ENCODE measurements at regions not wholly inside any gene's neighbourhood (a gene's known extent, or its start where the extent isn't known, plus 50 kb on each side); places are given as distances from the start of the nearest gene placed in this dataset.
"Not testable (repeated sequence)": the region's sequence is repeated elsewhere in the genome, so short reads cannot be mapped to it uniquely, and the experiment has no call there.

DNA sequence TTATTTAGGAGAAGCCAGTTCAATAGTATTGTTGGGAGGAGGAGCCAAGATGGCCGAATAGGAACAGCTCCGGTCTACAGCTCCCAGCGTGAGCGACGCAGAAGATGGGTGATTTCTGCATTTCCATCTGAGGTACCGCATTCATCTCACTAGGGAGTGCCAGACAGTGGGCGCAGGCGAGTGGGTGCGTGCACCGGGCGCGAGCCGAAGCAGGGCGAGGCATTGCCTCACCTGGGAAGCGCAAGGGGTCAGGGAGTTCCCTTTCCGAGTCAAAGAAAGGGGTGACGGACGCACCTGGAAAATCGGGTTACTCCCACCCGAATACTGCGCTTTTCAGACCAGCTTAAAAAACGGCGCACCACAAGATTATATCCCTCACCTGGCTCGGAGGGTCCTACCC, 403.2 kb upstream of the SMIM31 start:
- POLR2A ChIA-PET; H3K4me3 ChIP-seq (ENCODE audit: control insufficient read depth in 1 of 7, extremely low read depth in 1 of 7, insufficient read depth in 4 of 7, low read depth in 2 of 7, low read length in 6 of 7); H3K27me3 ChIP-seq (replicated peaks in 2 of 5; ENCODE audit: control insufficient read depth in 4 of 5, insufficient read depth in 5 of 5, low read length in 4 of 5); H3K27ac ChIP-seq (ENCODE audit: insufficient read depth in 1 of 2, low read depth in 1 of 2, low read length in 2 of 2, poor library complexity in 1 of 2, severe bottlenecking in 2 of 2); H3K36me3 ChIP-seq (ENCODE audit: control insufficient read depth in 4 of 4, insufficient read depth in 4 of 4, low read length in 3 of 4); CTCF ChIA-PET; DNase-seq; H3K4me1 ChIP-seq (ENCODE audit: control extremely low read depth in 1 of 4, control insufficient read depth in 4 of 4, insufficient read depth in 4 of 4, low read length in 3 of 4); H3K9me3 ChIP-seq (ENCODE audit: control extremely low read depth in 1 of 5, control insufficient read depth in 4 of 5, insufficient read depth in 2 of 5, low read depth in 1 of 5, low read length in 4 of 5): not testable (repeated sequence)
- 100% methylated on average over 8 of the region's 24 CpGs for WGBS (ENCODE audit: insufficient coverage)

DNA sequence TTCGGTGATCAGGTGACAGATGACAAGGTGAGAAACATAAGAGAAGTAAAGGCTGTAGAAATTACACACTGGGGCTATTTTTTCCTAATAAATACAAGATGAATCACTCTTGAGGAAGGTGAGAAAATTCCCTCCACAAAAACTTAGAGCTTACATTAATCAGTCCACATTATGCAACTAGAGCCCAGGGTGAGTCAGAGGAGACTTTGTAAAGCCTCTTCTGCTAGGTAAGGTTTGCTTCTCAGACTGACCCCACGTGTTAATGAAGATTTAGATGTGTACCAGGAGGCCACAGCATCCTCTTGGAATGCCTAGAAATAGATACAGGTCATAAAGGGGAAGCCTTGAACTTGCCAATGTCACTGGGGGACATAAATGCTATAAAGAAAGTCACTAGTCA, 396.0 kb upstream of the SMIM31 start:
- no peaks in the 10 kb centered on the region for H3K36me3 ChIP-seq (ENCODE audit: control insufficient read depth in 4 of 4, insufficient read depth in 4 of 4, low read length in 3 of 4)
- WGBS (ENCODE audit: insufficient coverage) = 67% methylated on average over 1 of the region's 2 CpGs
- CTCF ChIA-PET = no interaction called here
- no peaks in the 10 kb centered on the region for H3K27me3 ChIP-seq (replicated peaks in 2 of 5; ENCODE audit: control insufficient read depth in 4 of 5, insufficient read depth in 5 of 5, low read length in 4 of 5)
- POLR2A ChIA-PET = no interaction called here
- H3K9me3 ChIP-seq (ENCODE audit: control extremely low read depth in 1 of 5, control insufficient read depth in 4 of 5, insufficient read depth in 2 of 5, low read depth in 1 of 5, low read length in 4 of 5) = no peaks in the 10 kb centered on the region
- H3K4me1 ChIP-seq (ENCODE audit: control extremely low read depth in 1 of 4, control insufficient read depth in 4 of 4, insufficient read depth in 4 of 4, low read length in 3 of 4) = no peaks in the 10 kb centered on the region
- no peak for DNase-seq
- H3K27ac ChIP-seq (ENCODE audit: insufficient read depth in 1 of 2, low read depth in 1 of 2, low read length in 2 of 2, poor library complexity in 1 of 2, severe bottlenecking in 2 of 2) = no peak overlapping the region
- H3K4me3 ChIP-seq (ENCODE audit: control insufficient read depth in 1 of 7, extremely low read depth in 1 of 7, insufficient read depth in 4 of 7, low read depth in 2 of 7, low read length in 6 of 7) = no peak overlapping the region

DNA sequence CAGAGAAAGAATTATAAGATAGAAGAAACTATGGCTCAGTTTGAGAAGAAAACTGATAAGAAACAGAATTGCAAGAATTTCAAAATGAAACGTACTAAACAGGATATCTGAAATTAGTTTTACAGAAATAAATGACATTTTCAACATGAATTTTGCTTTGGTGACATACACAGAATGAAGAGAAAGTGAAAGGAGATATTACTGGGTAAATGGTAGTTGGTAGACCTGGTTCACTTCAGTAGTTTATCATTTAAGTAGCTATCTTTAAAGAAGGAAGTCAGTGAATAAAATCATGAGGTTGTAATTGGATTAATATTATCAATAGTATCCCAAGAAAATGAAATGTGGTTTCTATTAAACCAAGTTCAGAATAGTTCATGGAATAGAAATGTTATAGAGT, 395.5 kb upstream of the SMIM31 start:
- Histone ChIP-seq H3K4me1 (ENCODE audit: control extremely low read depth in 1 of 4, control insufficient read depth in 4 of 4, insufficient read depth in 4 of 4, low read length in 3 of 4) (no peaks in the 10 kb centered on the region), H3K36me3 (ENCODE audit: control insufficient read depth in 4 of 4, insufficient read depth in 4 of 4, low read length in 3 of 4) (no peaks in the 10 kb centered on the region), H3K9me3 (ENCODE audit: control extremely low read depth in 1 of 5, control insufficient read depth in 4 of 5, insufficient read depth in 2 of 5, low read depth in 1 of 5, low read length in 4 of 5) (no peaks in the 10 kb centered on the region), H3K27me3 (replicated peaks in 2 of 5; ENCODE audit: control insufficient read depth in 4 of 5, insufficient read depth in 5 of 5, low read length in 4 of 5) (no peaks in the 10 kb centered on the region), H3K4me3 (ENCODE audit: control insufficient read depth in 1 of 7, extremely low read depth in 1 of 7, insufficient read depth in 4 of 7, low read depth in 2 of 7, low read length in 6 of 7) (no peak overlapping the region), H3K27ac (ENCODE audit: insufficient read depth in 1 of 2, low read depth in 1 of 2, low read length in 2 of 2, poor library complexity in 1 of 2, severe bottlenecking in 2 of 2) (no peak overlapping the region)
- POLR2A ChIA-PET = no interaction called here
- WGBS (ENCODE audit: insufficient coverage) = no CpG with 5 or more reads among the region's 1 CpG
- CTCF ChIA-PET = no interaction called here
- no peak for DNase-seq

DNA sequence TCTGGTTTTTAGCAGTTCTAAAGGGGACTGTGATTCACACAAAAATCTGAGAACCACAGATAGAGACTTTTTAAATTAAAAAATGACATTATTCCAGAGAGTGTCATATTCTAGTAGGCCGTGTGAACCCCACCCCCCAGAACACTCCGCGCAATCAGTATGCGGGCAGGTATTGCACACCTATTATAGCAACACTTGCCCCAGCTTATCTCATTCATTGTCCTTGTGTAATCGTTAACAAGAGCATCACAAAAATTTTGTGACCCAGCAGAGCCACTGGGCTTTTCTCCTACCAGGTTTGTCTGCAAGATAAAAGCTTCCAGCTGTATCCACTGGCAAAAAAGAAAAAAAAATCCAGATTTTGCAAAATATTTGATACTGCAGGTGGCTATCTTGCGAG, 394.1 kb upstream of the SMIM31 start:
- CTCF ChIA-PET = no interaction called here

DNA sequence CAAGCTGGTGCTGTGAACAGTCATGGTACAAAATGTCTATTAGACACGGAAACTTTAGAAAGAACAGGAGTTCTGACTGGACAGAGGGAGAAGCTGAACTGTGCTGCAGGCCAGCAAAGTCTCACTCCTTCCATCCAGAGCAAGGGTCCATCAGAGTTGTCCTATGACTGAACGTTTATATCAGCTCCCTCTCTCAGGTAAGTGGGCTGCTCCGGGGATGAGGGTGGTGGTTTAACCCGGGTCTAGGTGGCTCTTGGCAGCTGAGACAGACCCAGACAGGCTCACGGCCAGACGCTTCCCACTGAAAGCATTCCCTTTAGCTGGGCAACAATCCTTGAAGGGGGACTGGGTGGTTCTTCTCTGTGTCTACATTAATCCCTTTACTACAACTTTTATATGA, 385.0 kb upstream of the SMIM31 start:
- 77% methylated on average over 4 of the region's 6 CpGs for WGBS (ENCODE audit: insufficient coverage)
- ChIA-PET CTCF (interaction anchor here (1.1 kb wide), 1 partner anchor 121 kb away, joined by 3 read pairs; no protein-coding TSS in a partner anchor), POLR2A (no interaction called here)
- no peak overlapping the region for H3K4me3 ChIP-seq (ENCODE audit: control insufficient read depth in 1 of 7, extremely low read depth in 1 of 7, insufficient read depth in 4 of 7, low read depth in 2 of 7, low read length in 6 of 7)
- no peaks in the 10 kb centered on the region for H3K4me1 ChIP-seq (ENCODE audit: control extremely low read depth in 1 of 4, control insufficient read depth in 4 of 4, insufficient read depth in 4 of 4, low read length in 3 of 4)
- no peaks in the 10 kb centered on the region for H3K36me3 ChIP-seq (ENCODE audit: control insufficient read depth in 4 of 4, insufficient read depth in 4 of 4, low read length in 3 of 4)
- no peaks in the 10 kb centered on the region for H3K27me3 ChIP-seq (replicated peaks in 2 of 5; ENCODE audit: control insufficient read depth in 4 of 5, insufficient read depth in 5 of 5, low read length in 4 of 5)
- H3K9me3 ChIP-seq (ENCODE audit: control extremely low read depth in 1 of 5, control insufficient read depth in 4 of 5, insufficient read depth in 2 of 5, low read depth in 1 of 5, low read length in 4 of 5) = no peaks in the 10 kb centered on the region
- DNase-seq = no peak
- H3K27ac ChIP-seq (ENCODE audit: insufficient read depth in 1 of 2, low read depth in 1 of 2, low read length in 2 of 2, poor library complexity in 1 of 2, severe bottlenecking in 2 of 2) = no peak overlapping the region

More for the DNA sequence above, 394.1 kb upstream of the SMIM31 start:
- Histone ChIP-seq H3K4me3 (ENCODE audit: control insufficient read depth in 1 of 7, extremely low read depth in 1 of 7, insufficient read depth in 4 of 7, low read depth in 2 of 7, low read length in 6 of 7) (no peak overlapping the region), H3K36me3 (ENCODE audit: control insufficient read depth in 4 of 4, insufficient read depth in 4 of 4, low read length in 3 of 4) (no peaks in the 10 kb centered on the region), H3K27ac (ENCODE audit: insufficient read depth in 1 of 2, low read depth in 1 of 2, low read length in 2 of 2, poor library complexity in 1 of 2, severe bottlenecking in 2 of 2) (no peak overlapping the region), H3K27me3 (replicated peaks in 2 of 5; ENCODE audit: control insufficient read depth in 4 of 5, insufficient read depth in 5 of 5, low read length in 4 of 5) (no peaks in the 10 kb centered on the region), H3K9me3 (ENCODE audit: control extremely low read depth in 1 of 5, control insufficient read depth in 4 of 5, insufficient read depth in 2 of 5, low read depth in 1 of 5, low read length in 4 of 5) (no peaks in the 10 kb centered on the region), H3K4me1 (ENCODE audit: control extremely low read depth in 1 of 4, control insufficient read depth in 4 of 4, insufficient read depth in 4 of 4, low read length in 3 of 4) (no peaks in the 10 kb centered on the region)
- POLR2A ChIA-PET = no interaction called here
- WGBS (ENCODE audit: insufficient coverage) = 84% methylated on average over 6 of the region's 6 CpGs
- no peak for DNase-seq

DNA sequence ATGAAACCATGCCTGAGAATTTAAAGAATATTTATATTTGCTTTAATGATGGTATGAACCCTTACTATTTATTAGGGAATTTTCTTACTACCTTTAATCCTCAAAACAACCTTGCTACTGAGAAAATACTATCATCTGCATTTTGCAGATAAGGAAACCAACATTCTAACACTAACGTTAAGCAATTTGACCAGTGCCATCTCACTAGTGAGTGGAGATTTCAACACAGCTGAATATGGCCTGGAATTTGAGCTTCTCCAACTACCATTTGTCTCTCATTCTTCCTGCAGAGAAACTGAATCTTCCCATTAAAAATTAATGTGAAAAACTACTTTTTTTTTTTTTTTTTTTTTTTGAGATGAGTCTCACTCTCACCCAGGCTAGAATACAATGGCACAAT, 380.9 kb upstream of the SMIM31 start:
- Histone ChIP-seq H3K36me3 (ENCODE audit: control insufficient read depth in 4 of 4, insufficient read depth in 4 of 4, low read length in 3 of 4) (no peaks in the 10 kb centered on the region), H3K27ac (ENCODE audit: insufficient read depth in 1 of 2, low read depth in 1 of 2, low read length in 2 of 2, poor library complexity in 1 of 2, severe bottlenecking in 2 of 2) (no peak overlapping the region), H3K4me3 (ENCODE audit: control insufficient read depth in 1 of 7, extremely low read depth in 1 of 7, insufficient read depth in 4 of 7, low read depth in 2 of 7, low read length in 6 of 7) (no peak overlapping the region), H3K4me1 (ENCODE audit: control extremely low read depth in 1 of 4, control insufficient read depth in 4 of 4, insufficient read depth in 4 of 4, low read length in 3 of 4) (no peaks in the 10 kb centered on the region), H3K27me3 (replicated peaks in 2 of 5; ENCODE audit: control insufficient read depth in 4 of 5, insufficient read depth in 5 of 5, low read length in 4 of 5) (no peaks in the 10 kb centered on the region), H3K9me3 (ENCODE audit: control extremely low read depth in 1 of 5, control insufficient read depth in 4 of 5, insufficient read depth in 2 of 5, low read depth in 1 of 5, low read length in 4 of 5) (no peaks in the 10 kb centered on the region)
- 40% methylated on average over 1 of the region's 1 CpG for WGBS (ENCODE audit: insufficient coverage)
- ChIA-PET CTCF (no interaction called here), POLR2A (no interaction called here)
- DNase-seq = no peak

DNA sequence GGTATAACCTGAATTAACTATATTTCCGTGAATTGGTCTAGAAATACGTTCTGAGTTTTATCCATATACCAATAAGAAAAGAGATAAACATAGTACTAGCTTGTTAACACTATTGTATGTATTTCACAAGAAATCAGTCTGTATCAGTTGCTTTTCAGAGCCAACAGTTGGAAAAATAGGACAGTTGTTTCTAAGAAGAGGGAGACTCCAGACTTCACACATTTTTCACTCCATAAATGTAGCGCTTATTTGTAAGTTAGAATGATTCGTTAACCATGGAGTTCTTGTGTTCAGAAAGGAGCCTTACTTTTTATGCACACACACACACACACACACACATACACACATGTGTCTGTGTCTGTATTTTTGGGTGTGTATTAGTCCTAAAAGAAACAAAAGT, 376.7 kb upstream of the SMIM31 start:
- CTCF ChIA-PET = no interaction called here
- Histone ChIP-seq H3K36me3 (ENCODE audit: control insufficient read depth in 4 of 4, insufficient read depth in 4 of 4, low read length in 3 of 4) (no peaks in the 10 kb centered on the region), H3K4me3 (ENCODE audit: control insufficient read depth in 1 of 7, extremely low read depth in 1 of 7, insufficient read depth in 4 of 7, low read depth in 2 of 7, low read length in 6 of 7) (no peak overlapping the region), H3K27ac (ENCODE audit: insufficient read depth in 1 of 2, low read depth in 1 of 2, low read length in 2 of 2, poor library complexity in 1 of 2, severe bottlenecking in 2 of 2) (no peak overlapping the region), H3K4me1 (ENCODE audit: control extremely low read depth in 1 of 4, control insufficient read depth in 4 of 4, insufficient read depth in 4 of 4, low read length in 3 of 4) (no peaks in the 10 kb centered on the region), H3K9me3 (ENCODE audit: control extremely low read depth in 1 of 5, control insufficient read depth in 4 of 5, insufficient read depth in 2 of 5, low read depth in 1 of 5, low read length in 4 of 5) (no peaks in the 10 kb centered on the region), H3K27me3 (replicated peaks in 2 of 5; ENCODE audit: control insufficient read depth in 4 of 5, insufficient read depth in 5 of 5, low read length in 4 of 5) (peaks cover 0 to 10% (median 6%) of the 10 kb centered on the region in 5 experiments)
- no CpG with 5 or more reads among the region's 4 CpGs for WGBS (ENCODE audit: insufficient coverage)
- POLR2A ChIA-PET = no interaction called here
- DNase-seq = no peak

All from common myeloid progenitor, CD34-positive (primary cell).